IMR-90 (cell line): ENCODE measurements at regions not wholly inside any gene's neighbourhood (a gene's known extent, or its start where the extent isn't known, plus 50 kb on each side); places are given as distances from the start of the nearest gene placed in this dataset.

Source experiments
- CEBPB ChIP-seq: IDR thresholded peaks from 2 replicates; pipeline ENCODE4 v1.6.1; 2012; ENCODE audit warnings: low read depth, low read length, improper control_type of control experiment
- ELK1 ChIP-seq: fragments of 150-350 bp; IDR thresholded peaks from 2 replicates; pipeline ENCODE4 v1.6.1; 2016; ENCODE audit warnings: low read depth, mild to moderate bottlenecking, low read length, moderate library complexity, borderline replicate concordance
- MAFK ChIP-seq: IDR thresholded peaks from 2 replicates; pipeline ENCODE4 v1.6.1; 2012; ENCODE audit warnings: low read depth, low read length, improper control_type of control experiment
- MXI1 ChIP-seq: IDR thresholded peaks from 2 replicates; pipeline ENCODE4 v1.6.1; 2012; ENCODE audit warnings: low read depth, mild to moderate bottlenecking, low read length, moderate library complexity, borderline replicate concordance
- POLR2A ChIP-seq: IDR thresholded peaks from 2 replicates; pipeline ENCODE4 v1.6.1; 2012; ENCODE audit warnings: mild to moderate bottlenecking, low read depth, low read length
- RCOR1 ChIP-seq: IDR thresholded peaks from 2 replicates; pipeline ENCODE4 v1.6.1; 2012; ENCODE audit warnings: mild to moderate bottlenecking, low read length, improper control_type of control experiment; ENCODE audit not compliant: insufficient replicate concordance
- SMC3 ChIP-seq: fragments of 150-350 bp; IDR thresholded peaks from 2 replicates; pipeline ENCODE4 v1.6.1; 2016; ENCODE audit warnings: low read depth, mild to moderate bottlenecking, antibody characterized with exemption, low read length, moderate library complexity
- USF2 ChIP-seq: fragments of 150-350 bp; IDR thresholded peaks from 2 replicates; pipeline ENCODE4 v1.6.1; 2017; ENCODE audit warnings: mild to moderate bottlenecking, antibody characterized with exemption, low read length, low read depth
- TF ChIP-seq, protein P1 (sequence below): conservative IDR thresholded peaks from 2 replicates; pipeline ENCODE4 v1.5.1; 2012; ENCODE audit warnings: mild to moderate bottlenecking, low read depth, low read length, improper control_type of control experiment

DNA sequence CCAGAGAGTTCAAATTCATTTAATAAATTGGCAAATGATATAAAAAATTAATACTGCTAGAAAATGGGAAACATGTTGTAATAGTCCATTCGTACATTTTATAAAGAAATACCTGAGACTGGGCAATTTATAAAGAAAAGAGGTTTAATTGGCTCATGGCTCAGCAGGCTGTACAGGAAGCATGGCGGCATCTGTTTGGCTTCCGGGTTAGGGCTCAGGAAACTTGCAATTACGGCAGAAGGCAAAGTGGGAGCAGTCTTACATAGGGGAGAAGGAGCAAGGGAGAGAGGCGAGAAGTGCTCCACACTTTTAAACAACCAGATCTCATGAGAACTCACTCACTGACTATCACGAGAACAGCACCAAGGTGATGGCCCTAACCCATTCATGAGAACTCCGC is 512.0 kb downstream of the DACH1 start:
- TF ChIP-seq MXI1 (no peak), POLR2A (no peak), ELK1 (no peak), SMC3 (no peak), USF2 (no peak), CEBPB (no peak), RCOR1 (no peak), MAFK (no peak)
- TF ChIP-seq, protein P1, sequence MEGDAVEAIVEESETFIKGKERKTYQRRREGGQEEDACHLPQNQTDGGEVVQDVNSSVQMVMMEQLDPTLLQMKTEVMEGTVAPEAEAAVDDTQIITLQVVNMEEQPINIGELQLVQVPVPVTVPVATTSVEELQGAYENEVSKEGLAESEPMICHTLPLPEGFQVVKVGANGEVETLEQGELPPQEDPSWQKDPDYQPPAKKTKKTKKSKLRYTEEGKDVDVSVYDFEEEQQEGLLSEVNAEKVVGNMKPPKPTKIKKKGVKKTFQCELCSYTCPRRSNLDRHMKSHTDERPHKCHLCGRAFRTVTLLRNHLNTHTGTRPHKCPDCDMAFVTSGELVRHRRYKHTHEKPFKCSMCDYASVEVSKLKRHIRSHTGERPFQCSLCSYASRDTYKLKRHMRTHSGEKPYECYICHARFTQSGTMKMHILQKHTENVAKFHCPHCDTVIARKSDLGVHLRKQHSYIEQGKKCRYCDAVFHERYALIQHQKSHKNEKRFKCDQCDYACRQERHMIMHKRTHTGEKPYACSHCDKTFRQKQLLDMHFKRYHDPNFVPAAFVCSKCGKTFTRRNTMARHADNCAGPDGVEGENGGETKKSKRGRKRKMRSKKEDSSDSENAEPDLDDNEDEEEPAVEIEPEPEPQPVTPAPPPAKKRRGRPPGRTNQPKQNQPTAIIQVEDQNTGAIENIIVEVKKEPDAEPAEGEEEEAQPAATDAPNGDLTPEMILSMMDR: no peak
